CD4-positive, alpha-beta T cell treated with Interleukin-12 subunit alpha and Interleukin-12 subunit beta, for 1 hour (primary cell): ENCODE measurements at regions not wholly inside any gene's neighbourhood (a gene's known extent, or its start where the extent isn't known, plus 50 kb on each side); places are given as distances from the start of the nearest gene placed in this dataset.
"Not testable (repeated sequence)": the region's sequence is repeated elsewhere in the genome, so short reads cannot be mapped to it uniquely, and the experiment has no call there.

Experiments used
- DNase-seq: peaks from one replicate; pipeline ENCODE4 v3.0.0-alpha.2; 2020

DNA sequence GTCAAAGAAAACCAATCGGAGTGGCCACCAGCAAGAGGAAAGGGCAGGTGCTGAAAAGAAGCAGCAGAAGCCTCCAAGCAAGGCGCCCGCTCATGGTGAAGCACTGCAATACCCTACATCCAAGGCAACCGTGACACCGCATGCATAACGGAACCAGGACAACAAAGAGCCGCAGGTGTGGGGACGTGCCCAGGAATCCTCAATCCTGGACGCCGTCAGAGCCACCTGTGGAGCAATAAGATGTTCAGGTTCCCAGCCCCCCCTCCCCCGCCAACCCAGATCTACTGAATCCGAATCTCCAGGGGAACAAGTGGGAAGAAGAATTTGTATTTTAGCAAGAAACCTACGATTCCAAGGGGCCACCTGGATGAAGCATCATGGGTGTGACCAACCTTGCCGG, 70.8 kb downstream of the SHANK2 start:
- DNase-seq: no peak

- no peak for DNase-seq
Measured at GRCh38 chr11:71180694-71181470, 71.5 kb downstream of the SHANK2 start.

GRCh38 chr11:71179877-71180605, 72.3 kb downstream of the SHANK2 start:
- DNase-seq: no peak

DNA sequence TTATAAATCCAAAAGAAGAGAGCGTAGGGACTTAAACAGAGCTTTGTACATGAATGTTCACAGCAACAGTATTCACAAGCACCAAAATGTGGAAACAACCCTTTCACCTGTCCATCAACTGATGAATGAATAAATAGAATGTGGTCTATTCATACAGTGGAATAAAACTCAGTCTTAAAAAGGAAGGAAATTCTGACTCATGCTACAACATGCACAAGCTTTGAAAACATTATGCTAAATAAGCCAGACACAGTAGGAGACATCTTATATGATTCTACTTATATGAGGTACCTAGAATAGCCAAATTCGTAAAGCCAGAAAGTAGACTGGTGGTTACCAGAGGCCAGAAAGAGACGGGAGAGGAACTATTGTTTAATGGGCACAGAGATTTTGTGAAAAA, 74.3 kb downstream of the SHANK2 start:
- no peak for DNase-seq

- DNase-seq: no peak
Measured at GRCh38 chr11:71176812-71177211, 75.6 kb downstream of the SHANK2 start.

DNA sequence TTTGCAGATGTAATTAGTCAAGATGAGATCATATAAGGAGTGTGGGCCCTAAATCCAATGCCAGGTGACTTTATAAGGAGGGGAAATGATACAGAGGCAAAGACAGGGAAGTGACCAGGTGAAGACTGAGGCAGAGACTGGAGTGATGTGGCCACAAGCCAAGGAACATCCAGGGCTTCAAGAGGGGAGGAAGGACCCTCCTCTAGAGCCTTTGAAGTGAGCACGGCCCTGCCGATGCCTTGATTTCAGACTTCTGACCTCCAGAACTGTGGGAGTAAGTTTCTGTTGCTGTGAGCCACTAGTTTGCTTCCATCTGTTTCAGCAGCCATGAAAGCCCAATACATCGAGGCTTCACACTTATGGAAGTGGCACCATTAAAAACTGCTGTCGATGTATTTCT, 78.7 kb downstream of the SHANK2 start:
- DNase-seq: no peak

GRCh38 chr11:71172680-71173079, 79.7 kb downstream of the SHANK2 start:
- no peak for DNase-seq

GRCh38 chr11:71171576-71171975, 80.8 kb downstream of the SHANK2 start:
- DNase-seq: no peak

- DNase-seq: no peak
Measured at GRCh38 chr11:71170624-71171423, 81.6 kb downstream of the SHANK2 start.

- DNase-seq: no peak
Measured at GRCh38 chr11:71169313-71169712, 83.1 kb downstream of the SHANK2 start.

DNA sequence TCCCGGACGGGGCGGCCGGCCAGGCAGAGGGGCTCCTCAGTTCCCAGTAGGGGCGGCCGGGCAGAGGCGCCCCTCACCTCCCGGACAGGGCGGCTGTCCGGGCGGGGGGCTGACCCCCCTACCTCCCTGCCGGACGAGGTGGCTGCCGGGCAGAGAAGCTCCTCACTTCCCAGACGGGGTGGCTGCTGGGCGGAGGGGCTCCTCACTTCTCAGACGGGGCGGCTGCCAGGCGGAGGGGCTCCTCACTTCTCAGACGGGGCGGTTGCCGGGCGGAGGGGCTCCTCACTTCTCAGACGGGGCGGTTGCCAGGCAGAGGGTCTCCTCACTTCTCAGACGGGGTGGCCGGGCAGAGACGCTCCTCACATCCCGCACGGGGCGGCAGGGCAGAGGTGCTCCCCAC, 84.6 kb downstream of the SHANK2 start:
- not testable (repeated sequence) for DNase-seq

- DNase-seq: no peak
Measured at GRCh38 chr11:71165771-71166170, 86.6 kb downstream of the SHANK2 start.

DNA sequence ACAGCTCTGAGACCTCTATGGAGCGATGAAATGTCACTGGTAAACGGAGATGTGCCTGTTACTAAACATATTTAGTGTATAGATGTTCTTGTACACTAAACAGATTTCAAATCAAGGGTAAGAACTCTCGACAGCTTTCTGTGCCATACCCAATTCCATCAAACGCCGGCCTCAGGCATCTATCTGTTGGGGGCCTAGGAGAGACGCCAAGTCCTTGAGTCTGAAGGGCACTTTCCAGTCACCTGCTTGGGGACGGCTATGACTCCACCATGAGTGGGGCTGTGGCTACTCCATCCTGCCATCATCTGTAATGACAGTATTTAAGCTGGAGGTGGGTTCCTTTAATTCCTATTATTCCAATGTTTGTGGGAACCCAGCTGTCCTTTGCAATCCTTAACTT, 87.8 kb downstream of the SHANK2 start:
- DNase-seq: no peak

DNA sequence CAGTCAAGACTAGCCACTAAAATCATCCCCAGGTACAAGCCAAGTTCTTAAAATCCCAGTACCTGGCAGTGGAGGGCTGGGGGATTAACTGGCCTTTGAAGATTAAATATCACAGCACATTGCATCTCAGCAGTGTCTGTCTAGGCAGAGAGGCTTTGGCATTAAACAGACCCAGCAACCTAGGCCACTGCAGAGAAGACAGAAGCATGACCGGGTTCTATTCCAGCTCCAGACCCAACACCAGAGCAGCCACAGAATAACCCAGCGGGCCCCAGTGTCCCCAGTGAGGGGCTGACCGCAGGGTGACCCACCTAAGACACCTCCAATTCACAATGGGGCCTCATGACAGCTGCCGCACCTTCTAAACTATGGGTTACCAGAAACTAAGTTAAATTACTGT, 88.2 kb downstream of the SHANK2 start:
- DNase-seq: no peak

GRCh38 chr11:71163371-71163770, 89.0 kb downstream of the SHANK2 start:
- DNase-seq: no peak

- DNase-seq: no peak
Measured at GRCh38 chr11:71158936-71159335, 93.4 kb downstream of the SHANK2 start.

DNA sequence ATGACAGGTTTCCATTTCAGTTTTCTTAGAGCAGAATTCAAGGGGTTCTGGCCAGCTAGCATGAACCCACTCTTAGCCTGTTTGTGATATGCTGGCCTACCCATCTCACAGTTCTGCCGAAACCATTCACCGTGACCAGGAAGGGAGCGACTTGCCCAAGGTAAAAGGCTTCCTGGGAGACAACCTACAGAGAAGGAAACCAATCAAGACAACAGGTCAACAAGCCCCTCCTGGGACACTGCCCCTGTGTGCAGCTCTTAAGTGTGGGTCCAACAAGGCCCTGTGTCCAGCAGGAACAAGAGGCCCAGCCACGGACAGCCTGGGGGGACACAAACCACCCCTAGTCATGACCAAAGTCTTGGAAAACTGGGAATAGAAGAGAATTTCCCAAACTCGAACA, 94.7 kb downstream of the SHANK2 start:
- not testable (repeated sequence) for DNase-seq

DNA sequence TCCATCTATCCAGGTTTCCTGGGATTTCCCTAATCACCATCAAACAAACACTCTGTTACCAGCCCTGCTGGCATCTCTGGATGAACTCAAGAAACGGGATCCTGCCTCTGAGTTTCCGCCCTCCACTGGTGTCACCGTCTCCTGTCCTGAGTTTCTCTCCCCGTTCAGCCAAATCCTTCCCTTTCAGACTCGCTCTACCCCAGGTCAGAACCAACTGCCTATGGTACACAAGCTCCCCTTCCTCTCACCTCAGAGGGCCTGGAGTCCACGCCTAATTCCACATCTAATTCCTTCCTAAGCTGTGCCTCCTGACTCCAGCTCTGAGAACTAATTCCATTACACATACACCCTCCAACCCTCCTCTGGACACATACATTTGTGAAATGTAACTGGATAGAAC, 96.1 kb downstream of the SHANK2 start:
- DNase-seq: no peak

DNA sequence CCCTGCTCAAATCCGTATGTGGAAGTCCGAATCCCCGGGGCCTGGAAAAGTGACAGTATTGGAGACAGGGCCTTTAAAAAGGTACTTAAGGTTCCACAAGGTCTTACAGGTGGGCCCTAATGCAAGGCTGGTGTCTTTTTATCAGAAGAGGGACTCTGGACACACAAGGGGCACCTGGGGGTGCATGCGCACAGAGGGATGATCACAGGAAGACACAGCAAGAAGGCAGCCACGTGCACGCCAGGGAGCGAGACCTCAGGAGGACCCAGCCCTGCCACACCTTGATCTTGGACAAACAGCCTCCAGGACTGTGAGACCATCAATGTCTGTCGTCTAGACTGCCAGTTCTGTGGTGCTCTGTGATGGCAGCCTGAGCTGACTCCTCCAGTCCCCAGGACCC, 96.5 kb downstream of the SHANK2 start:
- DNase-seq: no peak

GRCh38 chr11:71154261-71154805, 98.0 kb downstream of the SHANK2 start:
- DNase-seq: no peak

DNA sequence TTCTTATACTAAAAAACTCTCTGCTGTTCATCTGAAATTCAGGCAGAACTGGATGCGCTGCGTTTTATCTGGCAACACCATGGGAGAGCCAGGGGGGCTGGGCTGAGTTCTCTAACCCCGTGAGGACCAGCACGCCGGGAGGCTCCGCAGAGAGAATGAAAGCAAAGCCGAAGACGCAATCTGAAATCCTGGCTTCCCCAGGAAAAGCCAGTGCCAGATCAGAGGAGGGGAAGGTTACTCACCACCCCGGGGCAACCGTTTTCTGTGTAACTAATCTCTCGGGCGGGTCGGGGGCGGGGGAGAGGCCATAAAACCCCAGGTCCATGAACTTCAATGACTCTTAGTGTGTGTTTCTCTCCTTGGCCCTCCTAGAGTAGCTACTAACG, 99.4 kb downstream of the SHANK2 start:
- no peak for DNase-seq

DNA sequence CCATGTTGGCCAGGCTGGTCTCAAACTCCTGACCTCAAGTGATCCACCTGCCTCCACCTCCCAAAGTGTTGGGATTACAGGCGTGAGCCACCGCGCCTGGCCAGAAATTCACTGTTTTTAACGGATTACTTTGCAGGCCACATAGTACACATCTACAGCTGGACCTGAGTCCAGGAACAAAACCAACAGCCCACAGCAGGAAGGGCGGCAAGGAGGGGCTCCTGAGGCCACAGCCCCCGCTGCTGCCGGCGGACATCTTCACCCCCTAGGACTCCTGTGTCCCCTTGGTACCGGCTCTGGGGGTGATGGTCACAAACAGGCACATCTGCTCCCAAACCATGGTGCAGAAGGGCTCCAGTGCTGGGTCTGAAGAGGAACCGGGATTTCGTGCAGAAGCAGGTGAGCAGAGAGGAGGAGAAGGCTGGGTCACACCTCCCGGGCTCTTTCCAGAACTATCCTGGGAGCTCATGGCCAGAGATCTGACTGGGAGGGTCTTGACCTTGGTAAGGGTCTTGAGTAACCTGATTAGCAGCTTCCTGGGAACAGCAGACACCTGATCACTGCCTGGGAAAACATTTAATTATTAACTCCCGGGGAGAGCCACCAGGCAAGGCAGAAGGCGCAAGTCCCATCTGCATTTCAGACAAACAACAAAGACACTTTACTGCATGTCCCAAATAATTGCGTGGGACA, 99.9 kb downstream of the SHANK2 start:
- not testable (repeated sequence) for DNase-seq

- DNase-seq: no peak
Measured at GRCh38 chr11:71151561-71151960, 100.8 kb downstream of the SHANK2 start.
